Tibial artery (tissue), 4 donors: ENCODE measurements at regions not wholly inside any gene's neighbourhood (a gene's known extent, or its start where the extent isn't known, plus 50 kb on each side); places are given as distances from the start of the nearest gene placed in this dataset.

Experiments
- DNase-seq, 2 donors: peaks; one replicate each; pipeline ENCODE4 v3.0.0-alpha.2; 2019
- H3K27ac ChIP-seq, 2 donors: fragments of 200-600 bp; sonication (generic) in 1 of 2; 1 replicate in 1 of 2; 2 replicates in 1 of 2; pipeline ENCODE4 v1.5.1; 2018 to 2019; ENCODE audit warnings: mild to moderate bottlenecking in 1 of 2
- H3K27me3 ChIP-seq, 2 donors: fragments of 200-600 bp; sonication (generic) in 1 of 2; one replicate each; pipeline versions ENCODE4 v1.5.1 to v1.6.0; 2016 to 2019
- H3K36me3 ChIP-seq, 3 donors: fragments of 200-600 bp; sonication (generic) in 2 of 3; one replicate each; pipeline ENCODE4 v1.5.1; 2016 to 2019; ENCODE audit warnings: mild to moderate bottlenecking in 2 of 3
- H3K4me1 ChIP-seq, 4 donors: fragments of 200-600 bp; sonication (generic) in 2 of 4; 1 replicate in 3 of 4; 2 replicates in 1 of 4; pipeline ENCODE4 v1.5.1; 2016 to 2019
- H3K4me3 ChIP-seq, 2 donors: fragments of 200-600 bp; sonication (generic) in 1 of 2; 1 replicate in 1 of 2; 2 replicates in 1 of 2; pipeline ENCODE4 v1.5.1; 2018 to 2019; ENCODE audit warnings: mild to moderate bottlenecking in 2 of 2
- H3K9me3 ChIP-seq, 3 donors: fragments of 200-600 bp; sonication (generic) in 1 of 3; one replicate each; pipeline ENCODE4 v1.5.1; 2016 to 2019
- CTCF ChIP-seq, 2 experiments: fragments of 200-600 bp in 1 of 2; fragments of 450-650 bp in 1 of 2; IDR thresholded peaks; one replicate each; pipeline ENCODE4 v1.5.1; 2017 to 2019; ENCODE audit warnings: antibody characterized with exemption in 2 of 2, mild to moderate bottlenecking in 1 of 2, moderate library complexity in 1 of 2
- intact Hi-C: fragments of 100-400 bp; cut with DNase I; formaldehyde crosslinking; loops from one replicate; pipeline ENCODE4 v1.15.0; 2023; ENCODE audit warnings: low total_unique reads

DNA sequence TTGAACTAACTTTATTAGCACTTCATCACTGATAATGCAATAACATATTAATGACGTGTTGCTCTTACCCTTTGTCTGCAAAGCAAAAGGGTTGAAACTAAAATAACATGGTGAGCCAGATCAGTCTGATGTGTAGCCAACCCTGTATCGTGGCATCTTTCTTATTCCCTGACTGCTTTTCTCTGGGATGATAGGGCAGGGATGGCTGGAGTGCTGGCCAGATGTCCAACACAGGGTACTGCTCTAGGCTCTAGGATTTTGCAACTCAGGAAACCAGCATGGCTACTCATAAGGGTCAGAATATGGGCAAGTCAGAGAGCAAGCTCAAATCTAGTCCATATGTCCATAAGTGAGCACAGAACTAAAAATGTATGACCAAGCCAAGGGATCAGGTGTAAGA is 129.1 kb downstream of the SLC17A6 start:
- no peak for TF ChIP-seq CTCF (IDR thresholded peaks at IDR 0.05)
- Histone ChIP-seq H3K27ac (no peak overlapping the region), H3K4me3 (no peak overlapping the region), H3K9me3 (no peaks in the 10 kb centered on the region), H3K36me3 (no peaks in the 10 kb centered on the region), H3K27me3 (no peaks in the 10 kb centered on the region), H3K4me1 (no peaks in the 10 kb centered on the region)
- DNase-seq: no peak
- intact Hi-C loops: no loop called here

- intact Hi-C loops: no loop called here
- Histone ChIP-seq H3K27me3 (no peaks in the 10 kb centered on the region), H3K4me3 (no peak overlapping the region), H3K4me1 (no peaks in the 10 kb centered on the region), H3K9me3 (no peaks in the 10 kb centered on the region), H3K36me3 (no peaks in the 10 kb centered on the region), H3K27ac (no peak overlapping the region)
- no peak for DNase-seq
- no peak for TF ChIP-seq CTCF (IDR thresholded peaks at IDR 0.05)
These were observed 128.6 kb downstream of the SLC17A6 start for GRCh38 chr11:22466809-22467208.

DNA sequence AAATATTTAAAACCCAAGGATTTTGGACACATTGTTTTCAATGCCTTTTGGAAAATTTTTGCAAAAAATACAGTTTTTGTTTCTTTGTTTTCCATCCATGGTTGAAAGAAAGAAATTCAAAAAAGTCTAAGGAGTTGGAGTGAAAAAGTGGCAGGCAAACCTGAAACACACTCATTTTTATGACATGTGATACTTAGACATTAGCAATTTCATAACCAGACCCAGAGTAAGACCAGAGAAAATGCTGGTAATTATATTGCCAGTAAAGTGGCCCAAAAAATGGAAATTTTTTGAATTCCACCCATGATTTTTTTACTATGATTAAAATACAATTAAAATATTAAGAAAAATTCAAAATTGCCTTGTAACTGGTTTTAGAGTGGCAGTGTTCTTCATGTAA is 128.2 kb downstream of the SLC17A6 start:
- no peaks in the 10 kb centered on the region for H3K36me3 ChIP-seq
- DNase-seq: no peak
- no peaks in the 10 kb centered on the region for H3K9me3 ChIP-seq
- H3K4me1 ChIP-seq: no peaks in the 10 kb centered on the region
- no peak overlapping the region for H3K27ac ChIP-seq
- intact Hi-C loops: no loop called here
- TF ChIP-seq CTCF (IDR thresholded peaks at IDR 0.05): no peak
- H3K27me3 ChIP-seq: no peaks in the 10 kb centered on the region
- no peak overlapping the region for H3K4me3 ChIP-seq

DNA sequence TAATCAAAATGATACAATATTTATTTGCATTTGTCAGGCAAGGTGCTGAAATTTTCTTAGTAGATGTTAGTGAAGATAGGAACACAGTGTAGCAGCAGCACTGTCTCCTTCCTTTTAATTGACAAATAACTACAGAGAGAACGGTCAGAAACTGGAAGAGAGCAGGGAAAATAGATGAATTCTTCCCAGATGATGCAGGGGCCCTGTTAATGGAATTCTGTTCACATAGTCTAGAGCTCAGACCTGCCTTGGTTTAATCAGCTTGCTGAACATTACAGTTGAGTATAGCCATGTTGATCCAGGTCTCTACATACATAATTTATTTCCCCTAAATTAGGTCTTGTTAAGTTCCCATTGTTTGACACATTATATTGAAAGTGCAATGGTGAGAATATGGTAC is 127.4 kb downstream of the SLC17A6 start:
- no peaks in the 10 kb centered on the region for H3K36me3 ChIP-seq
- H3K9me3 ChIP-seq: no peaks in the 10 kb centered on the region

GRCh38 chr11:22461626-22462025 is 123.4 kb downstream of the SLC17A6 start:
- Histone ChIP-seq H3K4me1 (no peaks in the 10 kb centered on the region), H3K27me3 (no peaks in the 10 kb centered on the region), H3K9me3 (no peaks in the 10 kb centered on the region), H3K4me3 (no peak overlapping the region), H3K27ac (no peak overlapping the region), H3K36me3 (no peaks in the 10 kb centered on the region)
- no peak for DNase-seq
- no peak for TF ChIP-seq CTCF (IDR thresholded peaks at IDR 0.05)
- intact Hi-C loops: no loop called here

More for the DNA sequence above, 127.4 kb downstream of the SLC17A6 start:
- Histone ChIP-seq H3K4me1 (no peaks in the 10 kb centered on the region), H3K4me3 (no peak overlapping the region), H3K27me3 (no peaks in the 10 kb centered on the region), H3K27ac (no peak overlapping the region)
- no peak for DNase-seq
- intact Hi-C loops: no loop called here
- TF ChIP-seq CTCF (IDR thresholded peaks at IDR 0.05): no peak

- no peak overlapping the region for H3K4me3 ChIP-seq
- intact Hi-C loops: no loop called here
- no peak for TF ChIP-seq CTCF (IDR thresholded peaks at IDR 0.05)
- no peaks in the 10 kb centered on the region for H3K9me3 ChIP-seq
- H3K27me3 ChIP-seq: no peaks in the 10 kb centered on the region
- DNase-seq: no peak
- H3K4me1 ChIP-seq: no peaks in the 10 kb centered on the region
- H3K36me3 ChIP-seq: no peaks in the 10 kb centered on the region
- no peak overlapping the region for H3K27ac ChIP-seq
These were observed 122.0 kb downstream of the SLC17A6 start for GRCh38 chr11:22460181-22460580.
